Liver (tissue), 8 donors: ENCODE measurements at regions not wholly inside any gene's neighbourhood (a gene's known extent, or its start where the extent isn't known, plus 50 kb on each side); places are given as distances from the start of the nearest gene placed in this dataset.

Source experiments
- DNase-seq: peaks from one replicate; pipeline ENCODE4 v3.0.0-alpha.2; 2017; ENCODE audit warnings: low spot score
- H3K27ac ChIP-seq, 2 donors: one replicate each; pipeline ENCODE4 v1.7.0; 2013; ENCODE audit warnings: inconsistent platforms in 2 of 2, low read length in 2 of 2, control low read depth in 1 of 2, low read depth in 1 of 2, mild to moderate bottlenecking in 1 of 2
- H3K27me3 ChIP-seq, 4 donors: one replicate each; pipeline versions ENCODE4 v1.6.1 to v1.7.0; 2013; ENCODE audit warnings: low read length in 3 of 4, inconsistent platforms in 1 of 4, mild to moderate bottlenecking in 1 of 4, moderate library complexity in 1 of 4; ENCODE audit not compliant: control insufficient read depth in 4 of 4, insufficient read depth in 4 of 4
- H3K36me3 ChIP-seq, 4 donors: one replicate each; pipeline versions ENCODE4 v1.6.1 to v1.7.0; 2013; ENCODE audit warnings: low read length in 3 of 4, mild to moderate bottlenecking in 3 of 4, low read depth in 1 of 4, moderate library complexity in 1 of 4; ENCODE audit not compliant: control insufficient read depth in 4 of 4, insufficient read depth in 3 of 4
- H3K4me1 ChIP-seq, 4 donors: one replicate each; pipeline versions ENCODE4 v1.6.1 to v1.7.0; 2013; ENCODE audit warnings: low read length in 3 of 4, mild to moderate bottlenecking in 3 of 4, moderate library complexity in 1 of 4; ENCODE audit not compliant: control insufficient read depth in 4 of 4, insufficient read depth in 4 of 4
- H3K4me3 ChIP-seq, 3 donors: one replicate each; pipeline versions ENCODE4 v1.6.1 to v1.7.0; 2013; ENCODE audit warnings: low read length in 3 of 3, control low read depth in 1 of 3, low read depth in 1 of 3, mild to moderate bottlenecking in 1 of 3
- H3K9ac ChIP-seq, 2 donors: one replicate each; pipeline ENCODE4 v1.7.0; 2013; ENCODE audit warnings: low read length in 2 of 2, mild to moderate bottlenecking in 2 of 2, moderate library complexity in 2 of 2, control low read depth in 1 of 2, low read depth in 1 of 2
- H3K9me3 ChIP-seq, 4 donors: one replicate each; pipeline versions ENCODE4 v1.6.1 to v1.7.0; 2013; ENCODE audit warnings: low read length in 3 of 4; ENCODE audit not compliant: control insufficient read depth in 4 of 4
- ATF3 ChIP-seq: IDR thresholded peaks from 2 replicates; pipeline ENCODE4 v1.6.1; 2016; ENCODE audit warnings: antibody characterized with exemption
- EGR1 ChIP-seq, 2 donors: IDR thresholded peaks; 2 replicates each; pipeline ENCODE4 v1.6.1; 2016 to 2018; ENCODE audit warnings: antibody characterized with exemption in 2 of 2, low read depth in 2 of 2
- FOXA1 ChIP-seq: IDR thresholded peaks from 2 replicates; pipeline ENCODE4 v1.6.1; 2016; ENCODE audit warnings: antibody characterized with exemption
- FOXA2 ChIP-seq: IDR thresholded peaks from 2 replicates; pipeline ENCODE4 v1.6.1; 2016; ENCODE audit warnings: antibody characterized with exemption
- GABPA ChIP-seq, 2 donors: IDR thresholded peaks in 1 of 2; conservative IDR thresholded peaks in 1 of 2; 2 replicates each; pipeline ENCODE4 v1.6.1; 2016; ENCODE audit warnings: antibody characterized with exemption in 2 of 2, mild to moderate bottlenecking in 1 of 2, moderate library complexity in 1 of 2
- HNF4A ChIP-seq, 2 donors: conservative IDR thresholded peaks; 2 replicates each; pipeline ENCODE4 v1.6.1; 2016; ENCODE audit warnings: antibody characterized with exemption in 2 of 2, mild to moderate bottlenecking in 2 of 2
- HNF4G ChIP-seq: IDR thresholded peaks from 2 replicates; pipeline ENCODE4 v1.6.1; 2016; ENCODE audit warnings: antibody characterized with exemption
- JUND ChIP-seq, 2 donors: IDR thresholded peaks; 2 replicates each; pipeline ENCODE4 v1.6.1; 2016; ENCODE audit warnings: antibody characterized with exemption in 2 of 2
- NR2F2 ChIP-seq: IDR thresholded peaks from 2 replicates; pipeline ENCODE4 v1.6.1; 2016; ENCODE audit warnings: antibody characterized with exemption
- RAD21 ChIP-seq, 2 donors: IDR thresholded peaks; 2 replicates each; pipeline ENCODE4 v1.6.1; 2016; ENCODE audit warnings: antibody characterized with exemption in 2 of 2, mild to moderate bottlenecking in 2 of 2
- TAF1 ChIP-seq: conservative IDR thresholded peaks from 2 replicates; pipeline ENCODE4 v1.6.1; 2016; ENCODE audit warnings: antibody characterized with exemption, mild to moderate bottlenecking
- YY1 ChIP-seq: IDR thresholded peaks from 2 replicates; pipeline ENCODE4 v1.6.1; 2016; ENCODE audit warnings: antibody characterized with exemption, mild to moderate bottlenecking
- ZBTB33 ChIP-seq: IDR thresholded peaks from 2 replicates; pipeline ENCODE4 v1.6.1; 2016; ENCODE audit warnings: antibody characterized with exemption
- WGBS: extraction: QIAGEN DNeasy Blood & Tissue Kit; methylation state at CpG from one replicate; pipeline ENCODE4 v1.1.7; 2013; 5-methylcytosine and 5-hydroxymethylcytosine counted together
- TF ChIP-seq, protein P1 (sequence below): fragments of 150-350 bp; IDR thresholded peaks from 2 replicates; pipeline ENCODE4 v1.5.1; 2017; ENCODE audit warnings: improper control_type of control experiment, low read depth, low read length; ENCODE audit not compliant: missing input control
- TF ChIP-seq, protein P2 (sequence below): IDR thresholded peaks from 2 replicates; pipeline ENCODE4 v1.6.1; 2016; ENCODE audit warnings: antibody characterized with exemption, mild to moderate bottlenecking
- donor health status: healthy.
- donor health status: healthy.
- donor health status: healthy.
- donor health status: healthy.
- donor health status: healthy.

DNA sequence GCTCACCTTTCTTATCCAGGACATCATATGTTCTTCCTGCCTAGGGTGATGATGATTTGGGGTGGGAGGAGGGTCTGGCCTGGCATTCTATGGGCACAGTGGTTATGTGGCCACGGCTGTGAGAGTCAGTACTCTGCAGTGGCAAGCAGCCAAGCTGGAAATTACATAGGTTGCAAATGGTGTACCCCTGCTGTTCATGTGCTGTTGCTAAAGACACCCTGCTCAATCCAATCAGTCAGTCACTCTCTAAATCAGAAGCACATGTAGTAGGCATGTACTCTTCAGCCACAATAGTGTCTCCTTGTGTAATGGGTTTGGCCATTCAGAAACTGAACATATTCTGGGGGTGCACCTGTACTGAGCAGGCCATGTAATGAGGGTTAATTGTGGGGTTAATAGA, 449.1 kb upstream of the ANKRD30A start:
- H3K9ac ChIP-seq, result no peak overlapping the region
- no peaks in the 10 kb centered on the region for H3K9me3 ChIP-seq
- H3K4me1 ChIP-seq, result no peaks in the 10 kb centered on the region
- no peaks in the 10 kb centered on the region for H3K36me3 ChIP-seq
- WGBS, result 73% methylated on average over 1 of the region's 1 CpG
- no peak for DNase-seq
- no peak overlapping the region for H3K27ac ChIP-seq
- TF ChIP-seq, protein P1, sequence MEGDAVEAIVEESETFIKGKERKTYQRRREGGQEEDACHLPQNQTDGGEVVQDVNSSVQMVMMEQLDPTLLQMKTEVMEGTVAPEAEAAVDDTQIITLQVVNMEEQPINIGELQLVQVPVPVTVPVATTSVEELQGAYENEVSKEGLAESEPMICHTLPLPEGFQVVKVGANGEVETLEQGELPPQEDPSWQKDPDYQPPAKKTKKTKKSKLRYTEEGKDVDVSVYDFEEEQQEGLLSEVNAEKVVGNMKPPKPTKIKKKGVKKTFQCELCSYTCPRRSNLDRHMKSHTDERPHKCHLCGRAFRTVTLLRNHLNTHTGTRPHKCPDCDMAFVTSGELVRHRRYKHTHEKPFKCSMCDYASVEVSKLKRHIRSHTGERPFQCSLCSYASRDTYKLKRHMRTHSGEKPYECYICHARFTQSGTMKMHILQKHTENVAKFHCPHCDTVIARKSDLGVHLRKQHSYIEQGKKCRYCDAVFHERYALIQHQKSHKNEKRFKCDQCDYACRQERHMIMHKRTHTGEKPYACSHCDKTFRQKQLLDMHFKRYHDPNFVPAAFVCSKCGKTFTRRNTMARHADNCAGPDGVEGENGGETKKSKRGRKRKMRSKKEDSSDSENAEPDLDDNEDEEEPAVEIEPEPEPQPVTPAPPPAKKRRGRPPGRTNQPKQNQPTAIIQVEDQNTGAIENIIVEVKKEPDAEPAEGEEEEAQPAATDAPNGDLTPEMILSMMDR, result no peak
- TF ChIP-seq, protein P2, sequence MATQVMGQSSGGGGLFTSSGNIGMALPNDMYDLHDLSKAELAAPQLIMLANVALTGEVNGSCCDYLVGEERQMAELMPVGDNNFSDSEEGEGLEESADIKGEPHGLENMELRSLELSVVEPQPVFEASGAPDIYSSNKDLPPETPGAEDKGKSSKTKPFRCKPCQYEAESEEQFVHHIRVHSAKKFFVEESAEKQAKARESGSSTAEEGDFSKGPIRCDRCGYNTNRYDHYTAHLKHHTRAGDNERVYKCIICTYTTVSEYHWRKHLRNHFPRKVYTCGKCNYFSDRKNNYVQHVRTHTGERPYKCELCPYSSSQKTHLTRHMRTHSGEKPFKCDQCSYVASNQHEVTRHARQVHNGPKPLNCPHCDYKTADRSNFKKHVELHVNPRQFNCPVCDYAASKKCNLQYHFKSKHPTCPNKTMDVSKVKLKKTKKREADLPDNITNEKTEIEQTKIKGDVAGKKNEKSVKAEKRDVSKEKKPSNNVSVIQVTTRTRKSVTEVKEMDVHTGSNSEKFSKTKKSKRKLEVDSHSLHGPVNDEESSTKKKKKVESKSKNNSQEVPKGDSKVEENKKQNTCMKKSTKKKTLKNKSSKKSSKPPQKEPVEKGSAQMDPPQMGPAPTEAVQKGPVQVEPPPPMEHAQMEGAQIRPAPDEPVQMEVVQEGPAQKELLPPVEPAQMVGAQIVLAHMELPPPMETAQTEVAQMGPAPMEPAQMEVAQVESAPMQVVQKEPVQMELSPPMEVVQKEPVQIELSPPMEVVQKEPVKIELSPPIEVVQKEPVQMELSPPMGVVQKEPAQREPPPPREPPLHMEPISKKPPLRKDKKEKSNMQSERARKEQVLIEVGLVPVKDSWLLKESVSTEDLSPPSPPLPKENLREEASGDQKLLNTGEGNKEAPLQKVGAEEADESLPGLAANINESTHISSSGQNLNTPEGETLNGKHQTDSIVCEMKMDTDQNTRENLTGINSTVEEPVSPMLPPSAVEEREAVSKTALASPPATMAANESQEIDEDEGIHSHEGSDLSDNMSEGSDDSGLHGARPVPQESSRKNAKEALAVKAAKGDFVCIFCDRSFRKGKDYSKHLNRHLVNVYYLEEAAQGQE, result no peak
- TF ChIP-seq HNF4G (no peak), NR2F2 (no peak), FOXA2 (no peak), FOXA1 (no peak), TAF1 (no peak), RAD21 (IDR thresholded peaks at IDR 0.05) (no peak), JUND (IDR thresholded peaks at IDR 0.05) (no peak), ZBTB33 (no peak), ATF3 (no peak), HNF4A (conservative IDR thresholded peaks at IDR 0.05) (no peak), GABPA (IDR thresholded peaks at IDR 0.05 in 1 of 2, conservative IDR thresholded peaks at IDR 0.05 in 1 of 2) (no peak)
- H3K4me3 ChIP-seq, result no peak overlapping the region
- no peaks in the 10 kb centered on the region for H3K27me3 ChIP-seq

DNA sequence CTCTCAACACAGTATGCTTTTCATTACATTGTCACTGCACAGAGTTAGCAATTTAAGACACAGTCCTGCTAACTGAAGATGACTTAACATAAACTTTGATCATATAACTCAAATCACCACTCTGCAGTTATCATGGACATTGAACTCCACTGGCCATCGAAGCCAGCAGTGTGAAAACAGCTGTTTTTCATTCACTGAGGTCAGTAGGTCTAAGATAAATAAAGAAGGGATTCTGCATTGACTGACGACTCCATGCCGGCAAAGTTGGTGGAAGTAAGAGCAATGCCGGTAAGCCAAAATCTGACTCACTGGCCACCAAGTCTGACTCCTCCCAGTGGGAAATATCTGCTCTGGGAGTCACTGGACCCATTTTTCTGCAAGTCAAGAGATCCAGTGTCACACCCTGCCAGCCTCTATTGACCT, 449.9 kb upstream of the ANKRD30A start:
- no peak for TF ChIP-seq HNF4A (conservative IDR thresholded peaks at IDR 0.05)
- TF ChIP-seq, protein P1, result no peak
- TF ChIP-seq HNF4G, result no peak
- no peak for TF ChIP-seq EGR1 (IDR thresholded peaks at IDR 0.05; ENCODE audit: low read depth in 2 of 2)
- no peak for TF ChIP-seq ZBTB33
- TF ChIP-seq NR2F2, result no peak
- TF ChIP-seq YY1, result no peak
- no peak for DNase-seq
- 47% methylated on average over 4 of the region's 4 CpGs for WGBS
- Histone ChIP-seq H3K27ac (no peak overlapping the region), H3K4me1 (no peaks in the 10 kb centered on the region), H3K36me3 (no peaks in the 10 kb centered on the region), H3K9me3 (no peaks in the 10 kb centered on the region), H3K9ac (no peak overlapping the region), H3K27me3 (no peaks in the 10 kb centered on the region), H3K4me3 (no peak overlapping the region)
